H1 (cell line): ENCODE measurements at regions not wholly inside any gene's neighbourhood (a gene's known extent, or its start where the extent isn't known, plus 50 kb on each side); places are given as distances from the start of the nearest gene placed in this dataset.

Experiments
- CTCF ChIA-PET: fragments of 300-600 bp; sonication (Branson Sonifier 250); formaldehyde crosslinking; loops from one replicate; lab custom pipeline; 2021; ENCODE audit not compliant: partially characterized antibody; lab: Charles Lee
- POLR2A ChIA-PET: fragments of 300-600 bp; sonication (Branson Sonifier 250); formaldehyde crosslinking; loops from one replicate; lab custom pipeline; 2021; ENCODE audit warnings: inconsistent platforms; ENCODE audit not compliant: partially characterized antibody; lab: Charles Lee
- DNase-seq, 2 experiments: peaks; one replicate each; pipeline versions ENCODE4 v3.0.0 to v3.0.0-alpha.2; 2010 to 2022; ENCODE audit warnings: low spot score in 2 of 2, low read depth in 1 of 2, mixed read lengths in 1 of 2
- FAIRE-seq: peaks from 2 replicates; lab custom pipeline; 2011; peaks lifted over from hg19 to GRCh38; lab: Jason Lieb, UNC
- H2AFZ ChIP-seq: 2 replicates; pipeline ENCODE4 v1.8.1; 2012; ENCODE audit warnings: low read length, inconsistent platforms
- H2AK5ac ChIP-seq: 2 replicates; pipeline ENCODE4 v1.6.1; 2013; ENCODE audit warnings: low read depth, low read length
- H2BK120ac ChIP-seq: replicated peaks from 2 replicates; pipeline ENCODE3; 2013; ENCODE audit warnings: low read depth, low read length, inconsistent platforms
- H2BK12ac ChIP-seq: 2 replicates; pipeline ENCODE4 v1.6.1; 2013; ENCODE audit warnings: low read depth, low read length
- H2BK15ac ChIP-seq: 2 replicates; pipeline ENCODE4 v1.6.1; 2013; ENCODE audit warnings: low read length
- H2BK20ac ChIP-seq: 2 replicates; pipeline ENCODE4 v1.6.1; 2013; ENCODE audit warnings: low read length
- H2BK5ac ChIP-seq: 2 replicates; pipeline ENCODE4 v1.6.1; 2013; ENCODE audit warnings: low read depth, low read length
- H3K14ac ChIP-seq: 2 replicates; pipeline ENCODE4 v1.6.1; 2013; ENCODE audit warnings: inconsistent platforms; ENCODE audit not compliant: insufficient read length
- H3K18ac ChIP-seq: 2 replicates; pipeline ENCODE4 v1.6.1; 2013; ENCODE audit warnings: low read length; ENCODE audit errors: extremely low read depth
- H3K23ac ChIP-seq: 2 replicates; pipeline ENCODE4 v1.6.1; 2013; ENCODE audit warnings: inconsistent platforms; ENCODE audit not compliant: insufficient read length
- H3K23me2 ChIP-seq: 2 replicates; pipeline ENCODE4 v1.6.1; 2013; ENCODE audit warnings: low read depth, low read length
- H3K27ac ChIP-seq: 2 replicates; pipeline ENCODE4 v1.6.1; 2011; ENCODE audit warnings: low read depth, low read length, inconsistent platforms
- H3K27me3 ChIP-seq, 4 experiments: replicated peaks in 1 of 4; 1 replicate in 1 of 4; 2 replicates in 3 of 4; pipeline versions ENCODE4 v1.6.1 to v1.8.1; 2011 to 2013; ENCODE audit warnings: low read length in 3 of 4, mild to moderate bottlenecking in 3 of 4, inconsistent platforms in 2 of 4, mixed read lengths in 2 of 4, moderate library complexity in 1 of 4; ENCODE audit not compliant: control insufficient read depth in 3 of 4, insufficient read depth in 3 of 4; ENCODE audit errors: extremely low read depth in 1 of 4
- H3K36me3 ChIP-seq, 4 experiments: 2 replicates each; pipeline versions ENCODE4 v1.6.1 to v1.8.1; 2011 to 2013; ENCODE audit warnings: mild to moderate bottlenecking in 4 of 4, low read length in 3 of 4, moderate library complexity in 2 of 4, control low read depth in 1 of 4, inconsistent platforms in 1 of 4; ENCODE audit not compliant: insufficient read depth in 4 of 4, control insufficient read depth in 2 of 4
- H3K4ac ChIP-seq: replicated peaks from 2 replicates; pipeline ENCODE3; 2013; ENCODE audit warnings: low read length, low read depth, mixed read lengths, inconsistent platforms; ENCODE audit not compliant: insufficient read length
- H3K4me1 ChIP-seq, 4 experiments: replicated peaks in 1 of 4; 1 replicate in 1 of 4; 2 replicates in 3 of 4; pipeline versions ENCODE4 v1.6.1 to v1.8.1; 2011 to 2013; ENCODE audit warnings: low read length in 3 of 4, inconsistent platforms in 2 of 4, mixed read lengths in 1 of 4; ENCODE audit not compliant: insufficient read depth in 4 of 4, control insufficient read depth in 3 of 4
- H3K4me2 ChIP-seq, 2 experiments: 2 replicates each; pipeline versions ENCODE4 v1.6.1 to v1.8.1; 2011 to 2013; ENCODE audit warnings: low read depth in 2 of 2, low read length in 2 of 2, control low read depth in 1 of 2, inconsistent platforms in 1 of 2, mild to moderate bottlenecking in 1 of 2; ENCODE audit not compliant: insufficient read depth in 1 of 2
- H3K4me3 ChIP-seq, 4 experiments: fragments of 200-600, 300-600 bp in 1 of 4; sonication (generic), shearing (Covaris generic), sonication (Bioruptor Twin) in 1 of 4; 2 replicates each; pipeline versions ENCODE4 v1.5.1 to v1.8.1; 2011 to 2016; ENCODE audit warnings: low read length in 4 of 4, low read depth in 3 of 4, control low read depth in 2 of 4, inconsistent platforms in 2 of 4, mild to moderate bottlenecking in 2 of 4, mixed read lengths in 1 of 4, moderate library complexity in 1 of 4; ENCODE audit not compliant: insufficient read depth in 2 of 4; ENCODE audit errors: extremely low read depth in 1 of 4
- H3K56ac ChIP-seq: replicated peaks from 2 replicates; pipeline ENCODE3; 2013; ENCODE audit warnings: low read depth, mild to moderate bottlenecking, mixed read lengths, low read length, inconsistent platforms; ENCODE audit not compliant: insufficient read length
- H3K79me1 ChIP-seq: 2 replicates; pipeline ENCODE4 v1.6.1; 2013; ENCODE audit warnings: low read depth, low read length, control low read depth
- H3K79me2 ChIP-seq, 2 experiments: 2 replicates each; pipeline versions ENCODE4 v1.6.1 to v1.8.1; 2012 to 2013; ENCODE audit warnings: low read length in 2 of 2, mild to moderate bottlenecking in 2 of 2, inconsistent platforms in 1 of 2; ENCODE audit not compliant: insufficient read depth in 2 of 2, control insufficient read depth in 1 of 2
- H3K9ac ChIP-seq, 4 experiments: replicated peaks in 1 of 4; 1 replicate in 1 of 4; 2 replicates in 3 of 4; pipeline versions ENCODE4 v1.6.1 to v1.8.1; 2011 to 2013; ENCODE audit warnings: low read depth in 3 of 4, low read length in 3 of 4, control low read depth in 2 of 4, mild to moderate bottlenecking in 2 of 4, moderate library complexity in 2 of 4, inconsistent platforms in 1 of 4; ENCODE audit errors: extremely low read depth in 1 of 4
- H3K9me3 ChIP-seq, 2 experiments: 2 replicates each; pipeline versions ENCODE4 v1.6.1 to v1.8.1; 2012 to 2013; ENCODE audit warnings: mild to moderate bottlenecking in 2 of 2, moderate library complexity in 2 of 2, control low read depth in 1 of 2, inconsistent platforms in 1 of 2, low read depth in 1 of 2, low read length in 1 of 2, mixed read lengths in 1 of 2; ENCODE audit not compliant: insufficient read depth in 2 of 2
- H4K20me1 ChIP-seq, 2 experiments: replicated peaks in 1 of 2; 2 replicates each; pipeline versions ENCODE3 to v1.8.1; 2011 to 2013; ENCODE audit warnings: inconsistent platforms in 2 of 2, low read length in 2 of 2, mild to moderate bottlenecking in 1 of 2; ENCODE audit not compliant: insufficient read depth in 2 of 2, control insufficient read depth in 1 of 2
- H4K5ac ChIP-seq: 2 replicates; pipeline ENCODE4 v1.6.1; 2013; ENCODE audit warnings: low read length, low read depth, mixed read lengths, inconsistent platforms; ENCODE audit not compliant: insufficient read length
- H4K8ac ChIP-seq: 2 replicates; pipeline ENCODE4 v1.8.0; 2013; ENCODE audit warnings: mild to moderate bottlenecking, moderate library complexity, low read length, inconsistent platforms; ENCODE audit not compliant: insufficient read depth; ENCODE audit errors: extremely low read depth
- H4K91ac ChIP-seq: replicated peaks from 2 replicates; pipeline ENCODE3; 2013; ENCODE audit warnings: low read length, mixed read lengths, inconsistent platforms; ENCODE audit not compliant: insufficient read length
- BRCA1 ChIP-seq: IDR thresholded peaks from 2 replicates; pipeline ENCODE4 v1.6.1; 2012; ENCODE audit warnings: low read depth, low read length, improper control_type of control experiment
- CBX8 ChIP-seq: fragments of 300-800, 300-1000 bp; sonication (generic); IDR thresholded peaks from 2 replicates; pipeline ENCODE4 v1.7.1; 2016; ENCODE audit warnings: low read depth, low read length, borderline replicate concordance
- RNF2 ChIP-seq: fragments of 200-900, 300-1000 bp; sonication (generic); IDR thresholded peaks from 2 replicates; pipeline ENCODE4 v1.7.1; 2016; ENCODE audit warnings: borderline replicate concordance, low read depth, mild to moderate bottlenecking, antibody characterized with exemption, low read length; ENCODE audit not compliant: poor library complexity, severe bottlenecking; ENCODE audit errors: missing control alignments
- WGBS, 2 experiments: shearing (Covaris generic) in 1 of 2; methylation state at CpG; one replicate each; pipeline versions ENCODE4 v1.1.6 to v1.1.7; 2013 to 2015; ENCODE audit warnings: low lambda C conversion rate in 2 of 2, mixed read lengths in 2 of 2, inconsistent platforms in 1 of 2, low coverage in 1 of 2, missing lambda C conversion rate in 1 of 2; ENCODE audit not compliant: insufficient replicate concordance in 2 of 2, insufficient coverage in 1 of 2, insufficient read length in 1 of 2; ENCODE audit errors: extremely low coverage in 1 of 2, missing lambda C conversion rate in 1 of 2; 5-methylcytosine and 5-hydroxymethylcytosine counted together

GRCh38 chr5:39762761-39763160 lies 338.0 kb upstream of the DAB2 start:
- Histone ChIP-seq H3K56ac (no peak overlapping the region), H4K5ac (no peak overlapping the region), H3K27me3 (no peaks in the 10 kb centered on the region), H3K4ac (no peak overlapping the region), H3K4me2 (no peak overlapping the region), H2AFZ (no peak overlapping the region), H4K8ac (no peak overlapping the region), H3K18ac (no peak overlapping the region), H3K79me2 (no peaks in the 10 kb centered on the region), H3K4me3 (no peak overlapping the region), H3K27ac (no peak overlapping the region), H4K20me1 (no peaks in the 10 kb centered on the region), H2BK5ac (no peak overlapping the region), H3K23ac (no peak overlapping the region), H3K4me1 (no peaks in the 10 kb centered on the region), H4K91ac (no peak overlapping the region), H3K9ac (no peak overlapping the region), H2BK120ac (no peak overlapping the region), H3K23me2 (no peaks in the 10 kb centered on the region), H2AK5ac (no peak overlapping the region), H2BK20ac (no peak overlapping the region), H3K9me3 (0 out of 4 replicates have a peak, but pooled peaks cover 0 to 3% of the 10 kb centered on the region in 2 experiments), H3K14ac (no peak overlapping the region), H2BK12ac (no peak overlapping the region), H3K36me3 (no peaks in the 10 kb centered on the region), H3K79me1 (no peaks in the 10 kb centered on the region), H2BK15ac (no peak overlapping the region)
- POLR2A ChIA-PET: no interaction called here
- DNase-seq: no peak
- CTCF ChIA-PET: interaction anchor here (1.2 kb wide), 1 partner anchor 9 kb away, joined by 3 read pairs; no protein-coding TSS in a partner anchor
- 100% methylated on average over 3 of the region's 3 CpGs; no CpG with 5 or more reads in 1 of the 2 experiments for WGBS, 2 experiments
- no peak for FAIRE-seq
- TF ChIP-seq RNF2: no peak
- TF ChIP-seq CBX8: no peak
- no peak for TF ChIP-seq BRCA1
